H9 (cell line): ENCODE measurements at regions not wholly inside any gene's neighbourhood (a gene's known extent, or its start where the extent isn't known, plus 50 kb on each side); places are given as distances from the start of the nearest gene placed in this dataset.

Experiments used
- DNase-seq: peaks from one replicate; pipeline ENCODE4 v3.0.0-alpha.2; 2017
- H2AFZ ChIP-seq: one replicate; pipeline ENCODE4 v1.6.1; 2013; ENCODE audit warnings: mild to moderate bottlenecking, low read length, control low read depth, moderate library complexity
- H2AK5ac ChIP-seq: 2 replicates; pipeline ENCODE4 v1.6.1; 2013; ENCODE audit warnings: low read length, control low read depth, mixed read lengths; ENCODE audit not compliant: insufficient read length
- H2BK120ac ChIP-seq: one replicate; pipeline ENCODE4 v1.6.1; 2013; ENCODE audit warnings: low read depth, mild to moderate bottlenecking, low read length, control low read depth, inconsistent platforms; ENCODE audit not compliant: poor library complexity, severe bottlenecking
- H2BK12ac ChIP-seq: 2 replicates; pipeline ENCODE4 v1.6.1; 2013; ENCODE audit warnings: low read length, control low read depth, mixed read lengths, low read depth; ENCODE audit not compliant: insufficient read length
- H2BK15ac ChIP-seq: 2 replicates; pipeline ENCODE4 v1.6.1; 2013; ENCODE audit warnings: low read depth, low read length, control low read depth
- H2BK20ac ChIP-seq: one replicate; pipeline ENCODE4 v1.6.1; 2013; ENCODE audit warnings: low read depth, mild to moderate bottlenecking, low read length, control low read depth, inconsistent platforms; ENCODE audit not compliant: poor library complexity, severe bottlenecking
- H2BK5ac ChIP-seq: 2 replicates; pipeline ENCODE4 v1.6.1; 2013; ENCODE audit warnings: low read length, control low read depth, mixed read lengths; ENCODE audit not compliant: insufficient read length
- H3K14ac ChIP-seq: 2 replicates; pipeline ENCODE4 v1.6.1; 2013; ENCODE audit warnings: low read length, control low read depth; ENCODE audit not compliant: insufficient read depth
- H3K18ac ChIP-seq: 2 replicates; pipeline ENCODE4 v1.6.1; 2013; ENCODE audit warnings: low read depth, mild to moderate bottlenecking, mixed read lengths, low read length, control low read depth; ENCODE audit not compliant: insufficient read length
- H3K23ac ChIP-seq: 2 replicates; pipeline ENCODE4 v1.6.1; 2013; ENCODE audit warnings: low read length, control low read depth, mixed read lengths, low read depth; ENCODE audit not compliant: insufficient read length
- H3K23me2 ChIP-seq: 2 replicates; pipeline ENCODE4 v1.6.1; 2013; ENCODE audit warnings: low read depth, mild to moderate bottlenecking, mixed read lengths, low read length, control low read depth; ENCODE audit not compliant: insufficient read length, poor library complexity, severe bottlenecking
- H3K27ac ChIP-seq: 2 replicates; pipeline ENCODE4 v1.5.1; 2013; ENCODE audit warnings: low read length, control low read depth, mixed read lengths, low read depth; ENCODE audit not compliant: insufficient read length
- H3K27me3 ChIP-seq: 2 replicates; pipeline ENCODE4 v1.6.1; 2013; ENCODE audit warnings: low read length, control low read depth, inconsistent platforms; ENCODE audit not compliant: insufficient read depth
- H3K4ac ChIP-seq: 2 replicates; pipeline ENCODE4 v1.6.1; 2013; ENCODE audit warnings: low read depth, mild to moderate bottlenecking, control low read depth, inconsistent platforms, low read length, moderate library complexity
- H3K4me1 ChIP-seq: 2 replicates; pipeline ENCODE4 v1.6.1; 2013; ENCODE audit warnings: low read length, control low read depth, inconsistent platforms; ENCODE audit not compliant: insufficient read depth
- H3K4me2 ChIP-seq: 2 replicates; pipeline ENCODE4 v1.6.1; 2013; ENCODE audit warnings: low read length, control low read depth, mixed read lengths; ENCODE audit not compliant: insufficient read length, insufficient read depth
- H3K56ac ChIP-seq: 2 replicates; pipeline ENCODE4 v1.6.1; 2013; ENCODE audit warnings: low read depth, mild to moderate bottlenecking, mixed read lengths, low read length, control low read depth; ENCODE audit not compliant: insufficient read length
- H3K79me1 ChIP-seq: 2 replicates; pipeline ENCODE4 v1.6.1; 2013; ENCODE audit warnings: low read depth, mild to moderate bottlenecking, moderate library complexity, low read length, control low read depth, inconsistent platforms; ENCODE audit not compliant: insufficient read depth, poor library complexity, severe bottlenecking
- H3K79me2 ChIP-seq: 2 replicates; pipeline ENCODE4 v1.6.1; 2013; ENCODE audit warnings: low read length, control low read depth, inconsistent platforms; ENCODE audit not compliant: insufficient read depth
- H3K9ac ChIP-seq: 2 replicates; pipeline ENCODE4 v1.6.1; 2013; ENCODE audit warnings: low read length, control low read depth, mixed read lengths; ENCODE audit not compliant: insufficient read length; ENCODE audit errors: extremely low read depth
- H3K9me3 ChIP-seq: one replicate; pipeline ENCODE4 v1.6.1; 2013; ENCODE audit warnings: low read depth, low read length, inconsistent platforms; ENCODE audit not compliant: control insufficient read depth
- H3T11ph ChIP-seq: one replicate; pipeline ENCODE4 v1.6.1; 2013; ENCODE audit warnings: mild to moderate bottlenecking, low read length, control low read depth, inconsistent platforms
- H4K20me1 ChIP-seq: one replicate; pipeline ENCODE4 v1.6.1; 2013; ENCODE audit not compliant: control insufficient read depth, insufficient read length, insufficient read depth
- H4K5ac ChIP-seq: 2 replicates; pipeline ENCODE4 v1.6.1; 2013; ENCODE audit warnings: low read depth, mild to moderate bottlenecking, mixed read lengths, low read length, control low read depth; ENCODE audit not compliant: insufficient read length
- H4K8ac ChIP-seq: replicated peaks from 2 replicates; pipeline ENCODE4 v1.6.1; 2013; ENCODE audit warnings: low read length, control low read depth, mixed read lengths, low read depth; ENCODE audit not compliant: insufficient read length
- H4K91ac ChIP-seq: 2 replicates; pipeline ENCODE4 v1.6.1; 2013; ENCODE audit warnings: low read depth, mild to moderate bottlenecking, moderate library complexity, mixed read lengths, low read length, control low read depth; ENCODE audit not compliant: insufficient read length
- H3K27ac Mint-ChIP-seq, 3 experiments: 2 replicates in 2 of 3; 3 replicates in 1 of 3; pipeline ENCODE4 v1.8.0; 2020 to 2021; ENCODE audit warnings: mixed read lengths in 3 of 3, mild to moderate bottlenecking in 1 of 3, moderate library complexity in 1 of 3
- H3K27me3 Mint-ChIP-seq: 2 replicates; pipeline ENCODE4 v1.8.0; 2021; ENCODE audit warnings: low read depth, mild to moderate bottlenecking, moderate library complexity, mixed read lengths
- H3K36me3 Mint-ChIP-seq, 3 experiments: 2 replicates in 2 of 3; 3 replicates in 1 of 3; pipeline ENCODE4 v1.8.0; 2020 to 2021; ENCODE audit warnings: low read depth in 3 of 3, mixed read lengths in 3 of 3; ENCODE audit not compliant: insufficient read depth in 1 of 3
- H3K4me1 Mint-ChIP-seq, 2 experiments: 2 replicates each; pipeline ENCODE4 v1.8.0; 2020; ENCODE audit warnings: mixed read lengths in 2 of 2
- H3K4me3 Mint-ChIP-seq, 2 experiments: 2 replicates in 1 of 2; 3 replicates in 1 of 2; pipeline ENCODE4 v1.8.0; 2020 to 2021; ENCODE audit warnings: mild to moderate bottlenecking in 2 of 2, mixed read lengths in 2 of 2, moderate library complexity in 1 of 2
- H3K9me3 Mint-ChIP-seq, 2 experiments: 2 replicates in 1 of 2; 3 replicates in 1 of 2; pipeline ENCODE4 v1.8.0; 2020; ENCODE audit warnings: mild to moderate bottlenecking in 2 of 2, mixed read lengths in 2 of 2, moderate library complexity in 1 of 2
- WGBS: extraction: QIAGEN DNeasy Blood & Tissue Kit; methylation state at CpG from one replicate; pipeline ENCODE4 v1.1.7; 2013; ENCODE audit warnings: missing lambda C conversion rate, low lambda C conversion rate, mixed read lengths; ENCODE audit not compliant: insufficient read length; ENCODE audit errors: extremely low coverage; 5-methylcytosine and 5-hydroxymethylcytosine counted together
- TF ChIP-seq, protein P1 (sequence below): fragments of 200-600 bp; sonication (generic); conservative IDR thresholded peaks from 3 replicates; pipeline ENCODE4 v1.8.0; 2021; ENCODE audit warnings: antibody characterized with exemption, mild to moderate bottlenecking

DNA sequence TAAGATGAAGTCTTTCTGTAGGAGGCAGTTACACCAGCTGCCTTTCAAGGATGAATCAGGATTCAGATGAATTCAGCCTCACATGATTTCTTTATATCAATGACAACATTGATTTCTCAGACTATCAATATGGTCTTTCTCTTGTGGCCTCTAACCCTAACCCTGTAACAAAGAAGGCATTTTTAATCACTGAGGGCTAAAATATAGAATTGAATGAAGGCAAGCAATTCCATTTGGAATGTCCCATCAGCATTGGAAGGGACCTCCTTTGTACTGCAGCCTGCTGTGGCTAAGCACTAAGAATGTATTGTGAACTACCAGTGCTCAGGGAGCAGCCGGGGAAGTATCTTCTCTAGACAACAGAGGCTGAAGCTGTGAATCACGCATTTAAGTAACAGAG, 90.6 kb upstream of the FRMD6 start:
- Mint-ChIP-seq H3K27me3 (no peaks in the 10 kb centered on the region), H3K4me1 (peaks cover 17 to 25% of the 10 kb centered on the region in 2 experiments), H3K27ac (no peak overlapping the region), H3K4me3 (no peak overlapping the region), H3K9me3 (0 out of 5 replicates have a peak, but pooled peaks cover 0 to 3% of the 10 kb centered on the region in 2 experiments), H3K36me3 (peaks cover 0 to 5% (median 0%) of the 10 kb centered on the region in 3 experiments; a peak in 1 of 7 replicates)
- Histone ChIP-seq H3T11ph (no peak overlapping the region), H4K20me1 (no peaks in the 10 kb centered on the region), H3K9me3 (no peaks in the 10 kb centered on the region), H2AK5ac (no peak overlapping the region), H3K4me1 (no peaks in the 10 kb centered on the region), H3K79me1 (no peaks in the 10 kb centered on the region), H2BK12ac (no peak overlapping the region), H3K23ac (no peak overlapping the region), H2AFZ (no peak overlapping the region), H3K56ac (no peak overlapping the region), H3K27ac (no peak overlapping the region), H3K14ac (no peak overlapping the region), H3K23me2 (no peaks in the 10 kb centered on the region), H4K8ac (no peak overlapping the region), H4K5ac (no peak overlapping the region), H2BK5ac (no peak overlapping the region), H2BK120ac (no peak overlapping the region), H2BK20ac (no peak overlapping the region), H3K79me2 (no peaks in the 10 kb centered on the region), H3K18ac (no peak overlapping the region), H4K91ac (no peak overlapping the region), H3K4me2 (no peak overlapping the region), H3K4ac (no peak overlapping the region), H3K27me3 (no peaks in the 10 kb centered on the region), H2BK15ac (no peak overlapping the region), H3K9ac (no peak overlapping the region)
- TF ChIP-seq, protein P1, sequence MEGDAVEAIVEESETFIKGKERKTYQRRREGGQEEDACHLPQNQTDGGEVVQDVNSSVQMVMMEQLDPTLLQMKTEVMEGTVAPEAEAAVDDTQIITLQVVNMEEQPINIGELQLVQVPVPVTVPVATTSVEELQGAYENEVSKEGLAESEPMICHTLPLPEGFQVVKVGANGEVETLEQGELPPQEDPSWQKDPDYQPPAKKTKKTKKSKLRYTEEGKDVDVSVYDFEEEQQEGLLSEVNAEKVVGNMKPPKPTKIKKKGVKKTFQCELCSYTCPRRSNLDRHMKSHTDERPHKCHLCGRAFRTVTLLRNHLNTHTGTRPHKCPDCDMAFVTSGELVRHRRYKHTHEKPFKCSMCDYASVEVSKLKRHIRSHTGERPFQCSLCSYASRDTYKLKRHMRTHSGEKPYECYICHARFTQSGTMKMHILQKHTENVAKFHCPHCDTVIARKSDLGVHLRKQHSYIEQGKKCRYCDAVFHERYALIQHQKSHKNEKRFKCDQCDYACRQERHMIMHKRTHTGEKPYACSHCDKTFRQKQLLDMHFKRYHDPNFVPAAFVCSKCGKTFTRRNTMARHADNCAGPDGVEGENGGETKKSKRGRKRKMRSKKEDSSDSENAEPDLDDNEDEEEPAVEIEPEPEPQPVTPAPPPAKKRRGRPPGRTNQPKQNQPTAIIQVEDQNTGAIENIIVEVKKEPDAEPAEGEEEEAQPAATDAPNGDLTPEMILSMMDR: no peak
- DNase-seq: no peak
- no CpG with 5 or more reads among the region's 2 CpGs for WGBS
